Left kidney (tissue), 1 donor: ENCODE measurements at regions not wholly inside any gene's neighbourhood (a gene's known extent, or its start where the extent isn't known, plus 50 kb on each side); places are given as distances from the start of the nearest gene placed in this dataset.

Source experiments
- DNase-seq: peaks from one replicate; pipeline ENCODE4 v3.0.0-alpha.2; 2013

- DNase-seq = no peak
These were observed 455.3 kb upstream of the NAALADL2 start for GRCh38 chr3:174403831-174404230.

DNA sequence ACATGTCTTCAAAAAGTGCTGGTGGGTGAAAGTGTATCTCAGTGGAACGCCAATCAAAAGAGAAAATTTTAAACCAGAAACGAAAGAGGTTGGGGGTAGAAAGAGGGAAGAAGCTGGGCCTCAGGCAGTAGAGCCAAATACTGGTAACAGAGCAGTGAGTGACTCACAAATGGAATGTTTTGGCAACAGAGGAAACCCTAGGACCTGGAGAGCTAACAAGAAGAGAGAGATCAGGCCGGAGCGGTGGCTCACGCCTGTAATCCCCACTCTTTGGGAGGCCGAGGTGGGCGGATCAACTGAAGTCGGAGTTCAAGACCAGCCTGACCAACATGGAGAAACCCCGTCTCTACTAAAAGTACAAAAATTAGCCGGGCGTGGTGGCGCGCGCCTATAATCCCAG lies 450.8 kb upstream of the NAALADL2 start:
- no peak for DNase-seq

GRCh38 chr3:174409086-174409743 lies 449.9 kb upstream of the NAALADL2 start:
- no peak for DNase-seq

GRCh38 chr3:174413062-174413912 lies 445.8 kb upstream of the NAALADL2 start:
- DNase-seq = no peak

- no peak for DNase-seq
These were observed 444.2 kb upstream of the NAALADL2 start for GRCh38 chr3:174414902-174415301.

- DNase-seq = no peak
These were observed 441.6 kb upstream of the NAALADL2 start for GRCh38 chr3:174417573-174417972.

DNA sequence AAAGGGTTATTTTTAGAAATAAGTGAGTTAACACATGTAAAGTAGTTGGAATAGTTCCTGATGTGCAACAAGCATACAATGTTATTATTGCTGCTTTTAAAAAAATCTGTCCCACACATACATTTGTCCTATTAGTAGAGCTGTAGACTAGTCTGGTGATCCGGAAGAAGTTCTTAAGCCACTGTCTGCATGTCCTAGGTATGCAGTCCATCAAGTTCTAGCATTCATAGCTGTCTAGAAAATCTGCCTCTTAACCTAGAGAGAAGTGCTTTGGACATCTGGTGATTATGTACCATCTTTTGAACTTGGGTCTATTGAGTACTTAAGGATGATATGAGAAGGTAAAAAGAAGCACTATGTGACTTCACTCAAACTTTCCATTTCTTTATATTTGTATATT lies 439.9 kb upstream of the NAALADL2 start:
- no peak for DNase-seq

DNA sequence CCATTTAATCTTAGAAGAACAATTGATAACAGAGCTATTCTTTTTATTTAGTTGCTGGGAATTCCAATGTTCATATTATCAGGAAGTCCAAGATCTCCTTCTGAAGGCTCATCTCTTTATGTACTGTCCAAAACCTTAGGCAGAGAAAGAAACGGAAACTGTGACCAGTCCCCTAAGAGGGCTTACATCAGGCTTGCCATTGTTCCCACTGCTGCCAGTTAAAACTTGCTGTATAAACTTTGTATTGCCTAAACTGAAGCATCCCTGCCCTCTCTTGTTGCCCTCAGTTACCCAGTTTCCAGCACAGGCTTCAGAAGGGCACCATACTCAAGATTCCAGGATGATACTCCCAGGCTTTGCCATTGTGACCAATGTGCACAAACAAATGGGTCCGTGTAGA lies 435.2 kb upstream of the NAALADL2 start:
- no peak for DNase-seq

GRCh38 chr3:174424656-174425055 lies 434.5 kb upstream of the NAALADL2 start:
- no peak for DNase-seq

- DNase-seq = no peak
These were observed 433.7 kb upstream of the NAALADL2 start for GRCh38 chr3:174425422-174425821.

- DNase-seq = no peak
These were observed 428.1 kb upstream of the NAALADL2 start for GRCh38 chr3:174430986-174431385.

DNA sequence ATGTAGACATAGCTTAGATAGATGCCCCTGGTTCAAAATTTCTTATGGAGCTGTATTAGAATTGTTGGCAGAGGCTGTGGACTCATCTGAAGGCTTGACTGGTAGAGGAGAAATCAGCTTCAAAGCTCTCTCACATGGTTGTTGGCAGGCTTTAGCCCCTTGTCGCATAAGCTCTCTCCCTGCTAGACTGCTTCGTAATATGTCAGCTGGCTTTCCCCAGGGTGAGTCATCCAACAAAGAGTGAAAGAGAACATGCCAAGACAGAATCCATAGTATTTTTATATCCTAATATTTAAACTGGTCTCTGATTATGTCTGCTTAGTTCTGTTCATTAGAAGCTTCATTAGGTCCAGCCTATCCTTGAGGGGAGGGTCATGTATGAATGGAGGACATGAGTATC lies 427.4 kb upstream of the NAALADL2 start:
- DNase-seq = no peak

GRCh38 chr3:174436367-174436766 lies 422.8 kb upstream of the NAALADL2 start:
- DNase-seq = peak; percentile 49

GRCh38 chr3:174438501-174439145 lies 420.5 kb upstream of the NAALADL2 start:
- peak; percentile 24 for DNase-seq

DNA sequence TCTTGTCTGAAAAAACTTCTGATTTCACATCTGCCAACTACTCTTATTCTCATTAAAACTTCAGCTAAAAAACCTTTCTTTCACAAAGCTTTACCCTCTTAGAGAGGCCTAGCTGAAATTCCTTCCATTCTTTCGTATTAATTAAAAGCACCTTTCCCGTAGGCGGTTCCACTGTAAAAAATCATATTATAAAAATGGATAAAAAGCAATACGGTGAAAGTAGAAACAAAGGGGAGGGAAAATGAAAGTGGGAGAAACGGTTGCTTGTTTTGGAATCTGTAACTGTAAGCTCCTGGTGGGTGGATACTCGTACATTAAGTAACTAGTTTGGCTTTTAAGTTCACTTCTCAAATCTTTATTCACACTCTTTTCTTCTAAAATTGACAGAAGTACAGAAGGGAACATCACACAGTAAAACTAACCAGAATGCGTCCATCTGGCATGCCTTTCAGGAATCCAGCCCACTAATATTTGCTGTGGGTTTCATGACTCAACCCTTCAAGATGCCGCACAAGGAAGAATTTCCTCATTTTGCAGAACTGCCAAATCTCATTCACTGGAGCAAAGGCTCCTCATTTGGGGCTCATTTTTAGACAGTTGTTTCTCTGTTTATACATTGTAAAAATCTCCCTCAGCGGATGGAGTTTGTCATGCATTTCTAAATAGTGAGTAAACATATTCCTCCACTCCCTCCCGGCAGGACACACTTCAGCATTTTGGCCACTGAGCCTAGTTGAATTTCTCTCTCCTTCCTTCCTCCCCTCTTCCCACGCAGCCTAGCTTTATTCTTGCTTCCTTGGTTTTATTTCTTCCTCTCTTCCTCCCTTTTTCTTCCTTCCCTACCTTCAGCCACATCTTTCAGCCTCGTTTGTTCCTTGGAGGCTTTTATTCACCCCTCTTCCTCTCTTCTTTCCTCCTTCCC lies 419.5 kb upstream of the NAALADL2 start:
- peak; percentile 50 for DNase-seq

GRCh38 chr3:174440253-174440701 lies 418.9 kb upstream of the NAALADL2 start:
- DNase-seq = peak; percentile 49

- peak; percentile 88 for DNase-seq
These were observed 418.2 kb upstream of the NAALADL2 start for GRCh38 chr3:174440741-174441587.

- peak; percentile 43 for DNase-seq
These were observed 417.4 kb upstream of the NAALADL2 start for GRCh38 chr3:174441588-174442301.

- DNase-seq = no peak
These were observed 416.8 kb upstream of the NAALADL2 start for GRCh38 chr3:174442302-174442682.

- no peak for DNase-seq
These were observed 414.7 kb upstream of the NAALADL2 start for GRCh38 chr3:174444391-174444790.
